Uterus (tissue), 2 donors: ENCODE measurements at regions not wholly inside any gene's neighbourhood (a gene's known extent, or its start where the extent isn't known, plus 50 kb on each side); places are given as distances from the start of the nearest gene placed in this dataset.

Experiments used
- CTCF ChIP-seq, 4 experiments: fragments of 200-600 bp in 2 of 4; fragments of 450-650 bp in 2 of 4; sonication (generic) in 2 of 4; IDR thresholded peaks; one replicate each; pipeline ENCODE4 v1.5.1; 2016 to 2019; ENCODE audit warnings: antibody characterized with exemption in 4 of 4, mild to moderate bottlenecking in 2 of 4, moderate library complexity in 1 of 4
- POLR2A ChIP-seq, 2 donors: fragments of 450-650 bp; IDR thresholded peaks; one replicate each; pipeline ENCODE4 v1.6.1; 2016; ENCODE audit warnings: antibody characterized with exemption in 2 of 2, mild to moderate bottlenecking in 1 of 2, moderate library complexity in 1 of 2

- no peak for TF ChIP-seq CTCF (IDR thresholded peaks at IDR 0.05)
- TF ChIP-seq POLR2A (IDR thresholded peaks at IDR 0.05), result no peak
Observed at GRCh38 chr6:28585335-28585734, 59.7 kb downstream of the GPX5 start.
